GF-D8 (cell line): ENCODE measurements at regions not wholly inside any gene's neighbourhood (a gene's known extent, or its start where the extent isn't known, plus 50 kb on each side); places are given as distances from the start of the nearest gene placed in this dataset.

Experiments used
- DNase-seq: peaks from one replicate; lab custom pipeline; 2025; lab: John Stamatoyannopoulos, UW

DNA sequence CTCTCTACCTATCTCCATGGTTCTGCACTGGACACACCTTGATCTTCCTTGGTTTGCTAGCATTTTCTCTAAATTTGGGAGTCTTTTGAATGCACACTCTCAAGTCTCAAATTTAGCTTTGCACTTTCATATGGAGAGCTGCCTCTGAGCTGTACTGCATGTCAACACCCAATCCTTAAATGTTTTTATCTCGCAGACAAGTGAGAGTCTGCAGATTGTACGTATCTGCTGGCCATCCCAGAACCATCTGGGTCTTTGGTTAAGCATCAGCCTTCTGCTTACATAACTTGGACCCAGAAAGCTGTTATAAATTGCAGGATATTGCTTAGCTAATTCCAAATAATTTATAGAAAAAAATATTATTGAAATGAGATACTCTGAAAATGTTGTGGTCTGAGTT, 111.4 kb upstream of the GRAMD2B start:
- no peak for DNase-seq

DNA sequence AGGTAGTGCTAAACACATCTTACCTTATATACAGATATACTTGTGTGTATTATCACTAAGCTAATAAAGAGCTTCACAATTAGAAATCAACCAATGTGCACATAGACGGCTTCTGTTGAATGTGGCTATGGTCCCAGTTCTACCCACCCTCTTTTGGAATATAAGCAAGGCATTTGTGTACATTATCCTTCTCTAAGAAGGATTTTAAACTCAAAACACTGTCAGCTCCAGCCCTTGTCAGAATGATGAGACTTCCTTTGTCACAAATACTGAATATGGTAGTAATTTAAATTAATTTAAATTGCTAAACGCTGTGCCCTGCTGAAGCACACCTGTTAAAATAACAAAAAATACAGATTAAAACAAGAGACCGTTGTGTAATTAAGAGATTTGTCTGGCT, 107.9 kb upstream of the GRAMD2B start:
- no peak for DNase-seq

GRCh38 chr5:126332326-126332725, 90.9 kb upstream of the GRAMD2B start:
- no peak for DNase-seq

DNA sequence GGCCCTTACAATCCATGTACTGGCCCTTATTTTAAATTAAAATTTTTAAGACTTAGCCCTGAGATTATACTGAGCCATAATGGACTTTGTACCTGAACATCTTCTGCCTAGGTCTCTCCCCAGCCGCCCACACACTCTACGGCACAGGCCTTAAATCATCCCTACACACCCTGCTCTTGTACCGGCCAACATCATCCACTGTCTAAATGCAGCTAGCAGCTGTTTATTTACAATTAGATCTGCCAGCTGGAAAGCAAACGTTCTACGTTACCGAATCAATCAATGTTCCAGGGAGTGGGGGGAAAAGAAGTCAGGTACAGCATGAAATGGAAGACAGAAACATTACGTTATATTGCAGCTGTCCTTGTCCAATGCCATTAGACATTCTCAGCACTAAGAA, 88.4 kb upstream of the GRAMD2B start:
- DNase-seq: no peak

- no peak for DNase-seq
These were observed 87.3 kb upstream of the GRAMD2B start for GRCh38 chr5:126335886-126336285.

GRCh38 chr5:126338635-126339034, 84.6 kb upstream of the GRAMD2B start:
- DNase-seq: no peak

- no peak for DNase-seq
These were observed 83.9 kb upstream of the GRAMD2B start for GRCh38 chr5:126339215-126339805.

DNA sequence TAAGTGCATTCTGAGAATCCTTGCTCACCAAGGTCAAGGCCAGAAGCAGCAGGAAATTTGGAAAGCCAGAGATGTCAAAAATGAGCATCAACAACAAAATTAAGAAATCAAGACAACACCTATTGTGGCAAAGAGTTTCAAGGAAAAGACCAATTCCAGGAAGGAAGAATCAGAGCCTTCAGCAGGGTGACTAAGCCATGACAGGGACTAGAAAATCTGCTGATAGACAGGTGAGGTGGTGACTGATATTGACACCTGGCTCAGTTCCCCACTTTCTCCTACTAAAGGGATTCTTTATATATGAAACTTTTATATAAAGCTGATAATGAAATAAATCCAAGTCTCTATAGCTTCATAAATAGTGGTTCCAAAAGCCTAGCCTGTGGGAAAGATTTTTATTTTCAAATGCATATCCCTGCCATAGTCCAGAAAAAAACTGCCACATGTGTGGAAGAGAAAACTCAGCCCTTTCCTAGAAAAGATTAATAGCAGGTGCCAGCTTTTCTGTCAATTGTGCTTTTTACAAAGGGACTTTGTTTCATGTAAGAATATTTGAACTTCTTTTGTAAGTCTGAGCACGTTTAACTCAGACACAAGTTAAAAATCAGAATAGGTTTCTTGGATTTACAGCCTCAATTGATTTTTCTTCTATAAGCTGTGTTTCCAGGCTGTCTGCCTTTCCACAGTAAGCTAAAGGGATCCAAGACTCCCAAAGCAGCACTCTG, 81.1 kb upstream of the GRAMD2B start:
- no peak for DNase-seq

- DNase-seq: no peak
These were observed 74.2 kb upstream of the GRAMD2B start for GRCh38 chr5:126348855-126349635.

DNA sequence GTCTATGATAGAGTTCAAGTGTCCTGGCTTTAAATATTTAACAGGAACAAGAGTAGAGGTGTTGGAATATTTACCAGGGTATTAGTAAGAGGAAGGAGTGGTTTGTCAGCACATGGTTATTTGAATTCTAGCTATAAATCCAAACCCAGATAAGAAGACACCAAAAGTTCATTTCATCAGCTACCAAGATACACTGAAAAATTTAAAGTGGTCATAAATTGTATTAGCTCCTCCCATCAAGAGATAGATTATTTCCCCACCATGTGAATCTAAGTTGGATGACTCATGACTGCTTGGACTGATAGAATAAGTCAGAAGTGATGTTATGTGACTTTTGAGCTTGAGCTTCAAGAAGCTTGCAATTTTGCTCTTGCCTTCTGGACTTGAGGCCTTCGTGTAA, 72.1 kb upstream of the GRAMD2B start:
- no peak for DNase-seq

DNA sequence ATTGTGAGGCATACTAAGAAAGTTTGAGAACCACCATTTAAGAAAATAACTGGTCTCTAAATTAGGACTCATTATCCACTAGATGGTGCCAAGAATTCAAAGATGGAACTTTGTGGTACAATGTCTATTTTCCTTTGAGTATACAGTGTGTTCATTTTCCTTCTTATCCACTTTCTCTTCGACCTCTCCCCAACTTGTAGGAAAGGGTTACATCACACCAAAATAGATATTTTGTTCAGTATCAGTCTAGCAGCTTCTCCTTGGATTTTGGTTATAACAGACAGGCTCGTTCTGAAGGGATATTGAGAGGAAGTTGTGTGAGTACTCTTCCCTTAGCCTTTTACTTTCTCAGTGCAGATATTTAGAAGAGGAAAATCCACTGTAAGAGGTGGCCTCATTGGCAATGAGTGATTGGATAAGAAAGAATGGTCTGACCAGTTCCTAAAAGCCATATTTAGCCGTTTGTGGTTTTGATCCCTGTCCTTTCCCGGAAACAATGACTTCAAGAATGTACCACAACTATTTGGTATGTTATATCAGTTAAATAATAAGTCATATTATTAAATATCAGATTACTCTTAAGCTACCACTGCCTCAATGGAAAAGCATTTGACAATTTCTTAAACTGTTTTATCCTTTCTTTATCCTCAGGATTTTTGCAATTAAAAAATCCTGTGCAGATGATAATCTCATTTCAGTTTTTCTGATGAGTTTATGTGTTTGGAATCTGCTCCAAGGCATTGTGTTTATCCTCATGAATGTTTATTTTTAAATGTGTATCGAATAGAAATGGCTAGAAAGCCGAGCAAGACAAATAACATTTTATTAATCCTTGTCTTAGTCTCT, 69.0 kb upstream of the GRAMD2B start:
- DNase-seq: no peak

- no peak for DNase-seq
These were observed 68.1 kb upstream of the GRAMD2B start for GRCh38 chr5:126354858-126355731.

DNA sequence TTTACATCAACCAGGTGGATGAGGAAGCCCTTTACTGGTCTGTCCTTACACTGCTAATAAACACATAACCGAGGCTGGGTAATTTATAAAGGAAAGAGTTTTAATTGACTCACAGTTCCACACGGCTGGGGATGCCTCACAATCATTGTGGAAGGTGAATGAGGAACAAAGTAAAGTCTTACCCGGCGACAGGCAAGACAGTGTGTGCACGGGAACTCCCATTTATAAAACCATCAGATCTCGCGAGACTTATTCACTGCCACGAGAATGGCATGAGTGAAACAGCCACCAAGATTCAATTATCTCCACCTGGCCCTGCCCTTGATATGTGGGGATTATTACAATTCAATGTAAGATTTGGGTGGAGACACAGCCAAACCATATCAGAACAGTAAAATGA, 67.3 kb upstream of the GRAMD2B start:
- DNase-seq: no peak

GRCh38 chr5:126357585-126358342, 65.4 kb upstream of the GRAMD2B start:
- DNase-seq: no peak

DNA sequence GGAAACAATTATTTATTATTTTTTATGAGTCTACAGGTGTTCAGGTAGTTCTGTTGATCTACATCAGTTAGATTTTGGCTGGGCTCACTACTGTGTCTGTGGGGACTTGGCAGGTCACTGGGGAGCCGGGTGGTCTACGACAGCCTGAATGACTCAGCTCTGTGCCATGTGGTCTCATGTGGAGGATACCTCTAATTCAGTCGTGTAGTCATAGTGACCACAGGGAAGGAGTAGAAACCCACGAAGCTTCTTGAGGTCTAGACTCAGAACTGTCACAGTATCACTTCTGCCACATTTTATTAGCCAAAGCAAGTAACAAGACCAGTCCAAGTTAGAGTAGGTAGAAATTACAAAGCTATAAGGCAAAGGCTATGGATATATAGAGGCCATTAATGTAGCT, 64.7 kb upstream of the GRAMD2B start:
- no peak for DNase-seq

GRCh38 chr5:126359884-126360283, 63.3 kb upstream of the GRAMD2B start:
- no peak for DNase-seq

- DNase-seq: no peak
These were observed 62.7 kb upstream of the GRAMD2B start for GRCh38 chr5:126360467-126360866.

DNA sequence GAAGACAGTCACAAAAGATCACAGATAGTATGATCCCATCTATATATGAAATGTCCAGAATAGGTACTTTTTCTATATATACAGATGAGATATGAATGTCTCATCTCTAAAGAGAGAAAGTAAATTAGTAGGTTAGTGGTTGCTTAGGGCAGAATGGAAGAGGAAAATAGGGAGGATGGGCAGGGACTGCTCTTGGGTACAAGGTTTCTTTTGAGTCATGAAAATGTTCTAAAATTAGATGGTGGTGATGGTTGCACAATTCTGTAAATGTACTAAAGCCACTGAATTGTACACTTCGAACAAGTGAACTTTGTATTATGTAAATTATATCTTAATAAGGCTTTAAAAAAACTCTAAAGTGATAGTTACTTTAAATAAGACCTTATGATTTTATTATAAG, 59.6 kb upstream of the GRAMD2B start:
- DNase-seq: no peak

DNA sequence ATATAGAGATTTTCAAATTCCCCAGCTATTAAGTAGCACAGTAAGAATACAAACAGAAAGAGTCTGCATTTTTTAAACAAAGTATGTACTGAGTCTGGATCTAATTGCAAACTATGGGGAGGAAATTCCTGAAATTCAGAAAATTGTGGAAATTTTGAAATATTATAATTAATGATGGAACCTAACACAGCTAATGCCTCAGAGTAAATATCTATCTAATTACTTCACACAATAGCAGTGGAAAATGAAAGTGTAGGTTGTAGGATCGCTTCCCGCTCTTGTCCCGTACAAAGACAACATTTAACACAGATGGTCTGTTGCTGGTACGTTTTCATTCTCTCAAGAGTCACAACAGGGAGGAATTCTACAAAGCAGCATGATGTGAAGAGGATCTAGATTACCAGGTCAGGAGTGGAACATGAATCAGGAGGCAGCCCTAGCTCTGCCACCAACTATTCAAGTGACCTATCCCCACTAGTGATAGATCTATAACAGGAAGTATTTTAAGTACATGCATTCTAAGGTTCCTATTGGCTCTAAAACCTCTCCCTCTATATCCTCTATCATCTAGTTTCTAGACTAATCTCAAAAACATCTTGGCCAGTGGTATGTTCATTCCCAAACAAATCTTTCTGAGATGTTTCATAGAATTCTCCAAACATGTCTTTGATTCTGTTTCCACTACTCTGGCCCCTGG, 58.9 kb upstream of the GRAMD2B start:
- DNase-seq: no peak
